Ishikawa (cell line): ENCODE measurements at regions not wholly inside any gene's neighbourhood (a gene's known extent, or its start where the extent isn't known, plus 50 kb on each side); places are given as distances from the start of the nearest gene placed in this dataset.

Experiments
- CEBPB ChIP-seq: IDR thresholded peaks from 2 replicates; pipeline ENCODE4 v1.6.1; 2012
- CREB1 ChIP-seq: IDR thresholded peaks from 2 replicates; pipeline ENCODE4 v1.6.1; 2012; ENCODE audit warnings: low read depth
- EGR1 ChIP-seq: IDR thresholded peaks from 2 replicates; pipeline ENCODE4 v1.6.1; 2012
- EP300 ChIP-seq: IDR thresholded peaks from 2 replicates; pipeline ENCODE4 v1.6.1; 2012; ENCODE audit warnings: borderline replicate concordance
- FOXM1 ChIP-seq: IDR thresholded peaks from 2 replicates; pipeline ENCODE4 v1.6.1; 2012; ENCODE audit warnings: low read depth, borderline replicate concordance
- NFIC ChIP-seq: IDR thresholded peaks from 2 replicates; pipeline ENCODE4 v1.6.1; 2012
- RAD21 ChIP-seq: IDR thresholded peaks from 2 replicates; pipeline ENCODE4 v1.6.1; 2012; ENCODE audit warnings: low read depth
- TAF1 ChIP-seq: IDR thresholded peaks from 2 replicates; pipeline ENCODE4 v1.6.1; 2012; ENCODE audit warnings: low read depth, mild to moderate bottlenecking
- TCF12 ChIP-seq: IDR thresholded peaks from 2 replicates; pipeline ENCODE4 v1.6.1; 2012; ENCODE audit warnings: low read depth
- TEAD4 ChIP-seq: IDR thresholded peaks from 2 replicates; pipeline ENCODE4 v1.6.1; 2012
- YY1 ChIP-seq: IDR thresholded peaks from 2 replicates; pipeline ENCODE4 v1.6.1; 2012; ENCODE audit warnings: low read depth
- ZBTB7A ChIP-seq: IDR thresholded peaks from 2 replicates; pipeline ENCODE4 v1.6.1; 2012; ENCODE audit warnings: low read depth
- TF ChIP-seq, protein P1 (sequence below): IDR thresholded peaks from 2 replicates; pipeline ENCODE4 v1.6.1; 2012
- TF ChIP-seq, protein P2 (sequence below): IDR thresholded peaks from 2 replicates; pipeline ENCODE4 v1.6.1; 2012; ENCODE audit warnings: low read depth, mild to moderate bottlenecking
- TF ChIP-seq, protein P3 (sequence below): IDR thresholded peaks from 2 replicates; pipeline ENCODE4 v1.6.1; 2012

DNA sequence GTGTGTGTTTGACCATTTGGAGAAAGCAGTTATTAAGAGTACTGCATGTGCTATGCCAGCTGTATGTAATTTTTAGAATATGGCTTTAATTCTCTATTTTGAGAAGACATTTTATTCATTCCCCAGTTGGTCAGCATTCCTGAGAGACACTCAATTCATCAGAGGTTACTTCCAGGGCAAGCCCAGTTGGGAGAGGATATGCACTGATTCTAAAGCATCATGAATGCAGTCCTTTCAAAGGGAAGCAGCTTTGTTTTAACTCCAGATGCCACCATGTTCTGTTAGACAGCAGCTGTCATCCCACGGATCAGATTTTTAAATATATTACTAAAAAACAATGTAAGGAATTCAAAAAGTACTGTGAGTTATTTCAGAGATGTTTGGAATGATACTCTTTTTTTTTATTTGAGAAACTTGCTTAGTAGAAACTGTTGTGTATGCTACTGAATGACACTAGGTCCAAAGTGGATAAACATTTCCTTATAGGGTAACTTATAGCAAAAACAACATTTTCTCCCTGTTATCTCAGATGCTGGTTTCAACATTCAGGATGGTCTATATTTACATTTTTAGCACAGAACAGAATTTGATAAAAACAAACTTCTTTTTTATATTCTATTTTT is 149.5 kb upstream of the B3GALT2 start:
- TF ChIP-seq, protein P1, sequence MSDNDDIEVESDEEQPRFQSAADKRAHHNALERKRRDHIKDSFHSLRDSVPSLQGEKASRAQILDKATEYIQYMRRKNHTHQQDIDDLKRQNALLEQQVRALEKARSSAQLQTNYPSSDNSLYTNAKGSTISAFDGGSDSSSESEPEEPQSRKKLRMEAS: no peak
- TF ChIP-seq EP300 (no peak), CREB1 (no peak), NFIC (no peak), EGR1 (no peak), TCF12 (no peak), RAD21 (no peak), CEBPB (no peak), YY1 (no peak), TAF1 (no peak), ZBTB7A (no peak), TEAD4 (no peak)
- TF ChIP-seq, protein P2, sequence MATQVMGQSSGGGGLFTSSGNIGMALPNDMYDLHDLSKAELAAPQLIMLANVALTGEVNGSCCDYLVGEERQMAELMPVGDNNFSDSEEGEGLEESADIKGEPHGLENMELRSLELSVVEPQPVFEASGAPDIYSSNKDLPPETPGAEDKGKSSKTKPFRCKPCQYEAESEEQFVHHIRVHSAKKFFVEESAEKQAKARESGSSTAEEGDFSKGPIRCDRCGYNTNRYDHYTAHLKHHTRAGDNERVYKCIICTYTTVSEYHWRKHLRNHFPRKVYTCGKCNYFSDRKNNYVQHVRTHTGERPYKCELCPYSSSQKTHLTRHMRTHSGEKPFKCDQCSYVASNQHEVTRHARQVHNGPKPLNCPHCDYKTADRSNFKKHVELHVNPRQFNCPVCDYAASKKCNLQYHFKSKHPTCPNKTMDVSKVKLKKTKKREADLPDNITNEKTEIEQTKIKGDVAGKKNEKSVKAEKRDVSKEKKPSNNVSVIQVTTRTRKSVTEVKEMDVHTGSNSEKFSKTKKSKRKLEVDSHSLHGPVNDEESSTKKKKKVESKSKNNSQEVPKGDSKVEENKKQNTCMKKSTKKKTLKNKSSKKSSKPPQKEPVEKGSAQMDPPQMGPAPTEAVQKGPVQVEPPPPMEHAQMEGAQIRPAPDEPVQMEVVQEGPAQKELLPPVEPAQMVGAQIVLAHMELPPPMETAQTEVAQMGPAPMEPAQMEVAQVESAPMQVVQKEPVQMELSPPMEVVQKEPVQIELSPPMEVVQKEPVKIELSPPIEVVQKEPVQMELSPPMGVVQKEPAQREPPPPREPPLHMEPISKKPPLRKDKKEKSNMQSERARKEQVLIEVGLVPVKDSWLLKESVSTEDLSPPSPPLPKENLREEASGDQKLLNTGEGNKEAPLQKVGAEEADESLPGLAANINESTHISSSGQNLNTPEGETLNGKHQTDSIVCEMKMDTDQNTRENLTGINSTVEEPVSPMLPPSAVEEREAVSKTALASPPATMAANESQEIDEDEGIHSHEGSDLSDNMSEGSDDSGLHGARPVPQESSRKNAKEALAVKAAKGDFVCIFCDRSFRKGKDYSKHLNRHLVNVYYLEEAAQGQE: no peak
- TF ChIP-seq, protein P3, sequence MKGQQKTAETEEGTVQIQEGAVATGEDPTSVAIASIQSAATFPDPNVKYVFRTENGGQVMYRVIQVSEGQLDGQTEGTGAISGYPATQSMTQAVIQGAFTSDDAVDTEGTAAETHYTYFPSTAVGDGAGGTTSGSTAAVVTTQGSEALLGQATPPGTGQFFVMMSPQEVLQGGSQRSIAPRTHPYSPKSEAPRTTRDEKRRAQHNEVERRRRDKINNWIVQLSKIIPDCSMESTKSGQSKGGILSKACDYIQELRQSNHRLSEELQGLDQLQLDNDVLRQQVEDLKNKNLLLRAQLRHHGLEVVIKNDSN: no peak

DNA sequence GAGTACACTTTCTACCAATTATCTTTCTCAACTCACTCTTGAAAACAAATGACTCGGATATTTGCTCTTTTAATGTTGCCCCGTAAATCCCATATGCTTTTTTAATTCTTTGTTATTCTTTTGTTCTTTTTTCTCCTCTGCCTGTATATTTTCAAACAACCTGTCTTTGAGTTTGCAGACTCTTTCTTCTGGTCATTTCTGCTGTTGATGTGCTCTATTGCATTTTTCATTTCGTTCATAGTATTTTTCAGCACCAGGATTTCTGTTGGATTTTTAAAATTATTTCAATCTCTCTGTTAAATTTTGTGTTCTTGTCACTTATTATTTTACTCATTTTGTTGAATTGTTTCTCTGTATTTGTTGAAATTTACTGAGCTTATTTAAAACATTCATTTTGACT is 146.8 kb upstream of the B3GALT2 start:
- TF ChIP-seq, protein P3: no peak

DNA sequence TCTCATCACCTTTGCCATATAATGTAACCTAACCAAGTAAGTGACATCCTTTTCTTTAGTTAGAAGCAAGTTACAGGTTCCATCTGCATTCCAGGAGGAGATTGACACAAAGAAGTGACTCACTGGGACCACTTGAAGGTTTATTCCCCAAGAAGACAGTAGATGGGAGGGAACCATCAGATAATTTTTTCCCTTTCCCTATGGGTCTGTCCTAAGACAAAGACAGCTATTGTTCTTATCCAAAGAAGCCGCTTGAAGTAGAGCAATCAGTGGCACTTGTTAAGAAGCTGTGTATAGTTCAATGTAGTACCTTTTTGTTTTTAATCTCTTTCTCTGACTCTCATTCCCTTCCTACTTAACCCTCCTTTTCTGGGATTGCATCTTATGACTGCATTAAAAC is 139.9 kb upstream of the B3GALT2 start:
- TF ChIP-seq CEBPB (no peak), TCF12 (no peak), ZBTB7A (no peak), CREB1 (no peak), TAF1 (no peak), FOXM1 (no peak), NFIC (no peak), YY1 (no peak)
- TF ChIP-seq, protein P3: no peak

DNA sequence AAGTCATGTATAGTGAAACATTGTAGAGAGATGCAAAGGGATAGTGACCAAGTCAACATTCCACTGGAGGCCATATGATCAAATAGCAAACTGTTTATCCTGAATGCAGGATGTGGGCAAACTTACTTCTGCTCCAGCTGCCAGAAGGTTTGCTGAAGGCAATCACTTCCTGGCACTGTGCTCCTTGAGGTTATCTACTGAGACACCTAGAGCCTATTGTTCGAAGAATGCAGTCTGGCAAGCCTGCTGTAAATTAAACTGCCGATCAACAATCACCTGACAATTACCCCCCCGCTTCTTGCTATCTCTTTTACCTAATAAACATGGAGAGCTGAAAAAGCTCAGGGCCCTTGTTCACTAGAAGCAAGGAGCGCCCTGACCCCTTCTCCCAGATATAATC is 139.4 kb upstream of the B3GALT2 start:
- TF ChIP-seq NFIC (no peak), EP300 (no peak), TEAD4 (no peak), CEBPB (no peak), RAD21 (no peak), CREB1 (no peak), TAF1 (no peak)

DNA sequence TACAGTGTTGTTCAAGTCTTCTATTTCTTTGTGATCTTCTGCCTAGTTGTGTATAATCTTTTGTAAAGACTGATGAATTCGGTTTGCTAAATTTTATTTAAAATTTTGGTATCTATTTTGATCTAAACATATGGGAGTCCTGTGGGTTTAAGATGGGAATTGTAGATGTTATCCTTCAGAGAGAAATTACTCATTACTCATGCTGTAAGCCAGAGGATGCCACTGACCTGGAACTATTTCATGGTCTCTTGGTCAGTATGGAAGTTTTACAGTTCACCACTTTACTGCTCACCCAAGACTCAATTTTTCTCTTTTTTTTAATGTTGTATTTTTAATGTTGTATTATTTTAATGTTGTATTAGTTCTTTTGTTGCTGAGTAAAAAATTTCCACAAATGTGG is 138.6 kb upstream of the B3GALT2 start:
- no peak for TF ChIP-seq EP300
- no peak for TF ChIP-seq TEAD4
- TF ChIP-seq, protein P1: no peak
- TF ChIP-seq TAF1: no peak
- no peak for TF ChIP-seq YY1
- no peak for TF ChIP-seq ZBTB7A
- no peak for TF ChIP-seq TCF12
- TF ChIP-seq, protein P2: no peak
- TF ChIP-seq CEBPB: no peak
- TF ChIP-seq, protein P3: no peak
- no peak for TF ChIP-seq CREB1
- TF ChIP-seq FOXM1: no peak
- no peak for TF ChIP-seq EGR1
- TF ChIP-seq RAD21: no peak
- no peak for TF ChIP-seq NFIC

DNA sequence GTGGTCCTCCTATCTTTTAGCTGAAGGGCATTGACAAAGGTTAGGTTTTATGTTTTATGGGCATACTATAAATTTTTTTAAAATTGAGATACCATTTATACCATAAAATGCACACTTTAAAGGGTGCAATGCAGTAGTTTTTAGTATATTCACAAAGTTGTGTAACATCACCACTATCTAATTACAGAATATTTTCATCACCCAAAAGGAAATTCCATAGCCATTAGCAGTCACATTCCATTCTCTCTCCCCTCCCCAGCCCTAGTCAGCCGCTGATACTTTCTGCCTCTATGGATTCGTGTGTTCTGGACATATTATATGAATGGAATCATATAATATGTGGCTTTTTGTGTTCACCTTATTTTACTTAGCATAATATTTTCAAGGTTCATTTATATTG is 135.8 kb upstream of the B3GALT2 start:
- TF ChIP-seq CEBPB (peak; percentile 86), RAD21 (no peak), FOXM1 (no peak; the same call in 1 of the 2 replicates), ZBTB7A (no peak), TCF12 (no peak), TEAD4 (peak; percentile 86)
